ENCODE measurements at regions not wholly inside any gene's neighbourhood (a gene's known extent, or its start where the extent isn't known, plus 50 kb on each side); places are given as distances from the start of the nearest gene placed in this dataset.
A peak's percentile ranks its signal among the peaks of the same experiment; 100 is the strongest.

DNA sequence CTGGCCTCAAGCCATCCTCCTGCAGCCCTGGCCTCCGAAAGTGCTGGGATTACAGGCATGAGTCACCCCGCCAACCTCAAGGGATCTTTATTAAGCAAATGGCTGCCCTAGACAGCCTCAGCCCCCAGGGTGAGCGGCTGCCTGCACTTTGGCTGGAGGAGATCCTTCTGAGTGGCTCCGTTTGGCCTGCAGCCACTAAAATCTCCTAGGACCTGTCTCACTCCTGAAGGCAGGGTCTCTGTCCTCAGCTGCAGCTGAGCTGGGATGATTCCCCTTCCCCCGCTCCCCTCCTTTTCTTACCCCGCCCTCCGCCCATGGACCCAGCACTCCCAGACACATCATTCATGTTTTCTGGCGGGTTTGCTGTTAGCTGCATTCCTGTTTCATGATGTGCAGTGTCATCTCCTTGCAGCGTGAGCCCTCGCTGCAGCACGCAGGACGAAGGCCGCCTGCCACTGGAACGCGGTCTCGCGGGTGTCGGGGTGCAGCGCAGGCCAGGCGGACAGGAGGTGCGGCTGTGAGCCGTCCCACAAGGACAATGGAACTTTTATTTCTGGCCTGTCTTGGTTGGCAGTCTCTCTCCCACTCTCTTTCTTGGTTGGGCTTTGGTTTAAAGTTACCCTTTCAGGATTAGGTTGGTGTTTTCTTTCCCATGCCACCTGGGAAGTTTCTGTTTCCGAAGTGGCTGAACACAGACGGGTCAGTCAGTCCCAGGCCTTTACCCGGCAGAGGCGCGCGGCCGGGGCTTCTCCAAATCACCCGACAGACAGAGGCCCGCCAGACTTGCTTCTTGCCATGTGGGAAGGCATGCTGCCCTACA, 137.1 kb downstream of the FOXD1 start (continued):
- 0 out of 2 replicates have a peak, but pooled peaks have one; percentile 8 for TF ChIP-seq TAF1 (IDR thresholded peaks at IDR 0.05; ENCODE audit: borderline replicate concordance, low read depth, low read length)
- TF ChIP-seq TCF12 (IDR thresholded peaks at IDR 0.05), result peak; percentile 73
- TF ChIP-seq GATA2 (CRISPR knock-in tag; IDR thresholded peaks at IDR 0.05), result no peak
- no peak for TF ChIP-seq CHD2 (IDR thresholded peaks at IDR 0.05; ENCODE audit: low read length, partially characterized antibody)
- TF ChIP-seq NRF1 (IDR thresholded peaks at IDR 0.05; ENCODE audit: low read depth, low read length), result no peak
- no peak for TF ChIP-seq RCOR1 (IDR thresholded peaks at IDR 0.05; ENCODE audit: low read length)
- TF ChIP-seq FOXM1 (IDR thresholded peaks at IDR 0.05; ENCODE audit: low read depth), result no peak; the same call in 1 of the 2 replicates
- peak; percentile 74; the same call in 1 of the 2 replicates for TF ChIP-seq NFIC (IDR thresholded peaks at IDR 0.05; ENCODE audit: borderline replicate concordance)
- peak in 1 of 2 experiments; percentile 83; a peak in 2 of 4 replicates for TF ChIP-seq EP300 (IDR thresholded peaks at IDR 0.05; ENCODE audit: borderline replicate concordance in 1 of 2, low read depth in 1 of 2, low read length in 1 of 2)
- no peak for TF ChIP-seq RFX5 (IDR thresholded peaks at IDR 0.05; ENCODE audit: low read length)
- peak; percentile 84; the same call in 1 of the 2 replicates for TF ChIP-seq MAX (IDR thresholded peaks at IDR 0.05; ENCODE audit: low read depth)
- TF ChIP-seq, protein P1, sequence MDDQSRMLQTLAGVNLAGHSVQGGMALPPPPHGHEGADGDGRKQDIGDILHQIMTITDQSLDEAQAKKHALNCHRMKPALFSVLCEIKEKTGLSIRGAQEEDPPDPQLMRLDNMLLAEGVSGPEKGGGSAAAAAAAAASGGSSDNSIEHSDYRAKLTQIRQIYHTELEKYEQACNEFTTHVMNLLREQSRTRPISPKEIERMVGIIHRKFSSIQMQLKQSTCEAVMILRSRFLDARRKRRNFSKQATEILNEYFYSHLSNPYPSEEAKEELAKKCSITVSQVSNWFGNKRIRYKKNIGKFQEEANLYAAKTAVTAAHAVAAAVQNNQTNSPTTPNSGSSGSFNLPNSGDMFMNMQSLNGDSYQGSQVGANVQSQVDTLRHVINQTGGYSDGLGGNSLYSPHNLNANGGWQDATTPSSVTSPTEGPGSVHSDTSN (IDR thresholded peaks at IDR 0.05), result peak; percentile 93
- no peak for TF ChIP-seq MXI1 (IDR thresholded peaks at IDR 0.05; ENCODE audit: low read depth, low read length)
- TF ChIP-seq ELF1 (IDR thresholded peaks at IDR 0.05), result no peak
- TF ChIP-seq, protein P2, sequence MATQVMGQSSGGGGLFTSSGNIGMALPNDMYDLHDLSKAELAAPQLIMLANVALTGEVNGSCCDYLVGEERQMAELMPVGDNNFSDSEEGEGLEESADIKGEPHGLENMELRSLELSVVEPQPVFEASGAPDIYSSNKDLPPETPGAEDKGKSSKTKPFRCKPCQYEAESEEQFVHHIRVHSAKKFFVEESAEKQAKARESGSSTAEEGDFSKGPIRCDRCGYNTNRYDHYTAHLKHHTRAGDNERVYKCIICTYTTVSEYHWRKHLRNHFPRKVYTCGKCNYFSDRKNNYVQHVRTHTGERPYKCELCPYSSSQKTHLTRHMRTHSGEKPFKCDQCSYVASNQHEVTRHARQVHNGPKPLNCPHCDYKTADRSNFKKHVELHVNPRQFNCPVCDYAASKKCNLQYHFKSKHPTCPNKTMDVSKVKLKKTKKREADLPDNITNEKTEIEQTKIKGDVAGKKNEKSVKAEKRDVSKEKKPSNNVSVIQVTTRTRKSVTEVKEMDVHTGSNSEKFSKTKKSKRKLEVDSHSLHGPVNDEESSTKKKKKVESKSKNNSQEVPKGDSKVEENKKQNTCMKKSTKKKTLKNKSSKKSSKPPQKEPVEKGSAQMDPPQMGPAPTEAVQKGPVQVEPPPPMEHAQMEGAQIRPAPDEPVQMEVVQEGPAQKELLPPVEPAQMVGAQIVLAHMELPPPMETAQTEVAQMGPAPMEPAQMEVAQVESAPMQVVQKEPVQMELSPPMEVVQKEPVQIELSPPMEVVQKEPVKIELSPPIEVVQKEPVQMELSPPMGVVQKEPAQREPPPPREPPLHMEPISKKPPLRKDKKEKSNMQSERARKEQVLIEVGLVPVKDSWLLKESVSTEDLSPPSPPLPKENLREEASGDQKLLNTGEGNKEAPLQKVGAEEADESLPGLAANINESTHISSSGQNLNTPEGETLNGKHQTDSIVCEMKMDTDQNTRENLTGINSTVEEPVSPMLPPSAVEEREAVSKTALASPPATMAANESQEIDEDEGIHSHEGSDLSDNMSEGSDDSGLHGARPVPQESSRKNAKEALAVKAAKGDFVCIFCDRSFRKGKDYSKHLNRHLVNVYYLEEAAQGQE (IDR thresholded peaks at IDR 0.05; ENCODE audit: low read depth, low read length), result no peak
